ENCODE measurements at regions not wholly inside any gene's neighbourhood (a gene's known extent, or its start where the extent isn't known, plus 50 kb on each side); places are given as distances from the start of the nearest gene placed in this dataset.

GRCh38 chr11:96447208-96448110 lies 57.6 kb downstream of the JRKL start:
- peaks cover 16% of the 10 kb centered on the region for H3K27me3 Mint-ChIP-seq
- H3K27ac Mint-ChIP-seq: no peak overlapping the region
- no peaks in the 10 kb centered on the region for H3K36me3 Mint-ChIP-seq (ENCODE audit: low read depth)
- no peak for DNase-seq
- no peaks in the 10 kb centered on the region for H3K9me3 Mint-ChIP-seq
- no peak overlapping the region for H3K4me3 Mint-ChIP-seq
- no peaks in the 10 kb centered on the region for H3K4me1 Mint-ChIP-seq
- ChIA-PET CTCF (interaction anchor here (0.9 to 8.6 kb wide), 2 partner anchors 17 to 20 kb away, joined by 3 to 46 read pairs; no protein-coding TSS in a partner anchor), POLR2A (no interaction called here)

- H3K27ac Mint-ChIP-seq: no peak overlapping the region
- no peak overlapping the region for H3K4me3 Mint-ChIP-seq
- CTCF ChIA-PET: interaction anchor here (8.6 kb wide), 1 partner anchor 16 kb away, joined by 46 read pairs; no protein-coding TSS in a partner anchor
- H3K27me3 Mint-ChIP-seq: peaks cover 14% of the 10 kb centered on the region
- no peaks in the 10 kb centered on the region for H3K36me3 Mint-ChIP-seq (ENCODE audit: low read depth)
- no peak for DNase-seq
- POLR2A ChIA-PET: no interaction called here
- H3K4me1 Mint-ChIP-seq: no peaks in the 10 kb centered on the region
- H3K9me3 Mint-ChIP-seq: no peaks in the 10 kb centered on the region
These were observed 58.4 kb downstream of the JRKL start for GRCh38 chr11:96448225-96448624.

GRCh38 chr11:96456111-96456510 lies 66.3 kb downstream of the JRKL start:
- Mint-ChIP-seq H3K36me3 (ENCODE audit: low read depth) (no peaks in the 10 kb centered on the region), H3K27ac (no peak overlapping the region), H3K9me3 (no peaks in the 10 kb centered on the region), H3K4me1 (no peaks in the 10 kb centered on the region), H3K27me3 (peaks cover 25% of the 10 kb centered on the region), H3K4me3 (no peak overlapping the region)
- DNase-seq: no peak
- ChIA-PET CTCF (interaction anchor here (3.8 kb wide), 1 partner anchor 8 kb away, joined by 25 read pairs; no protein-coding TSS in a partner anchor), POLR2A (no interaction called here)

- POLR2A ChIA-PET: no interaction called here
- Mint-ChIP-seq H3K36me3 (ENCODE audit: low read depth) (no peaks in the 10 kb centered on the region), H3K9me3 (no peaks in the 10 kb centered on the region), H3K4me1 (peaks cover 1% of the 10 kb centered on the region), H3K4me3 (no peak overlapping the region), H3K27ac (no peak overlapping the region), H3K27me3 (peaks cover 28% of the 10 kb centered on the region)
- DNase-seq: no peak
- CTCF ChIA-PET: no interaction called here
These were observed 69.9 kb downstream of the JRKL start for GRCh38 chr11:96459751-96460150.

- DNase-seq: no peak
- no peak overlapping the region for H3K27ac Mint-ChIP-seq
- no peaks in the 10 kb centered on the region for H3K9me3 Mint-ChIP-seq
- H3K4me3 Mint-ChIP-seq: no peak overlapping the region
- no peaks in the 10 kb centered on the region for H3K36me3 Mint-ChIP-seq (ENCODE audit: low read depth)
- H3K27me3 Mint-ChIP-seq: peaks cover 23% of the 10 kb centered on the region
- ChIA-PET POLR2A (no interaction called here), CTCF (no interaction called here)
- H3K4me1 Mint-ChIP-seq: peaks cover 1% of the 10 kb centered on the region
These were observed 72.1 kb downstream of the JRKL start for GRCh38 chr11:96461871-96462270.

GRCh38 chr11:96464700-96465307 lies 75.0 kb downstream of the JRKL start:
- CTCF ChIA-PET: interaction anchor here (0.7 to 3.1 kb wide), 22 partner anchors 9 to 1031 kb away, joined by 3 to 46 read pairs (median 4); no protein-coding TSS in a partner anchor
- no peak overlapping the region for H3K4me3 Mint-ChIP-seq
- no peak for DNase-seq
- H3K36me3 Mint-ChIP-seq (ENCODE audit: low read depth): no peaks in the 10 kb centered on the region
- peaks cover 14% of the 10 kb centered on the region for H3K27me3 Mint-ChIP-seq
- POLR2A ChIA-PET: no interaction called here
- H3K27ac Mint-ChIP-seq: no peak overlapping the region
- H3K9me3 Mint-ChIP-seq: no peaks in the 10 kb centered on the region
- peaks cover 1% of the 10 kb centered on the region for H3K4me1 Mint-ChIP-seq

GRCh38 chr11:96465512-96465911 lies 75.7 kb downstream of the JRKL start:
- H3K36me3 Mint-ChIP-seq (ENCODE audit: low read depth): no peaks in the 10 kb centered on the region
- ChIA-PET CTCF (interaction anchor here (1.0 to 3.1 kb wide), 2 partner anchors 17 to 30 kb away, joined by 3 to 46 read pairs; no protein-coding TSS in a partner anchor), POLR2A (no interaction called here)
- H3K4me3 Mint-ChIP-seq: no peak overlapping the region
- H3K4me1 Mint-ChIP-seq: peaks cover 1% of the 10 kb centered on the region
- no peak overlapping the region for H3K27ac Mint-ChIP-seq
- peaks cover 8% of the 10 kb centered on the region for H3K27me3 Mint-ChIP-seq
- H3K9me3 Mint-ChIP-seq: no peaks in the 10 kb centered on the region
- DNase-seq: no peak

GRCh38 chr11:96466607-96467006 lies 76.8 kb downstream of the JRKL start:
- peaks cover 5% of the 10 kb centered on the region for H3K4me1 Mint-ChIP-seq
- H3K27me3 Mint-ChIP-seq: peaks cover 3% of the 10 kb centered on the region
- POLR2A ChIA-PET: no interaction called here
- H3K9me3 Mint-ChIP-seq: no peaks in the 10 kb centered on the region
- CTCF ChIA-PET: no interaction called here
- H3K27ac Mint-ChIP-seq: no peak overlapping the region
- DNase-seq: no peak
- H3K4me3 Mint-ChIP-seq: no peak overlapping the region
- H3K36me3 Mint-ChIP-seq (ENCODE audit: low read depth): no peaks in the 10 kb centered on the region

- ChIA-PET CTCF (no interaction called here), POLR2A (no interaction called here)
- Mint-ChIP-seq H3K9me3 (no peaks in the 10 kb centered on the region), H3K27ac (no peak overlapping the region), H3K36me3 (ENCODE audit: low read depth) (no peaks in the 10 kb centered on the region), H3K4me1 (peaks cover 3% of the 10 kb centered on the region), H3K4me3 (no peak overlapping the region), H3K27me3 (no peaks in the 10 kb centered on the region)
- no peak for DNase-seq
These were observed 80.0 kb downstream of the JRKL start for GRCh38 chr11:96469776-96470175.

GRCh38 chr11:96470521-96470920 lies 80.7 kb downstream of the JRKL start:
- POLR2A ChIA-PET: no interaction called here
- CTCF ChIA-PET: no interaction called here
- no peak overlapping the region for H3K27ac Mint-ChIP-seq
- no peak for DNase-seq
- H3K9me3 Mint-ChIP-seq: no peaks in the 10 kb centered on the region
- H3K4me3 Mint-ChIP-seq: no peak overlapping the region
- H3K4me1 Mint-ChIP-seq: peaks cover 3% of the 10 kb centered on the region
- no peaks in the 10 kb centered on the region for H3K27me3 Mint-ChIP-seq
- no peaks in the 10 kb centered on the region for H3K36me3 Mint-ChIP-seq (ENCODE audit: low read depth)

GRCh38 chr11:96472085-96472484 lies 82.3 kb downstream of the JRKL start:
- H3K4me1 Mint-ChIP-seq: peaks cover 3% of the 10 kb centered on the region
- POLR2A ChIA-PET: no interaction called here
- CTCF ChIA-PET: interaction anchor here (1.2 to 1.3 kb wide), 2 partner anchors 9 to 636 kb away, joined by 3 to 6 read pairs; no protein-coding TSS in a partner anchor
- no peak overlapping the region for H3K27ac Mint-ChIP-seq
- H3K9me3 Mint-ChIP-seq: no peaks in the 10 kb centered on the region
- DNase-seq: no peak
- no peak overlapping the region for H3K4me3 Mint-ChIP-seq
- no peaks in the 10 kb centered on the region for H3K27me3 Mint-ChIP-seq
- no peaks in the 10 kb centered on the region for H3K36me3 Mint-ChIP-seq (ENCODE audit: low read depth)

- no peak for DNase-seq
- H3K4me1 Mint-ChIP-seq: peaks cover 3% of the 10 kb centered on the region
- no peaks in the 10 kb centered on the region for H3K36me3 Mint-ChIP-seq (ENCODE audit: low read depth)
- H3K4me3 Mint-ChIP-seq: no peak overlapping the region
- ChIA-PET POLR2A (no interaction called here), CTCF (interaction anchor here (2.1 kb wide), 1 partner anchor 10 kb away, joined by 7 read pairs; no protein-coding TSS in a partner anchor)
- no peaks in the 10 kb centered on the region for H3K9me3 Mint-ChIP-seq
- H3K27ac Mint-ChIP-seq: no peak overlapping the region
- H3K27me3 Mint-ChIP-seq: no peaks in the 10 kb centered on the region
These were observed 84.5 kb downstream of the JRKL start for GRCh38 chr11:96474263-96474662.

- no peaks in the 10 kb centered on the region for H3K9me3 Mint-ChIP-seq
- H3K27ac Mint-ChIP-seq: no peak overlapping the region
- H3K4me1 Mint-ChIP-seq: no peaks in the 10 kb centered on the region
- POLR2A ChIA-PET: interaction anchor here (1.4 kb wide), 1 partner anchor 17 kb away, joined by 4 read pairs; no protein-coding TSS in a partner anchor
- CTCF ChIA-PET: interaction anchor here (3.1 kb wide), 1 partner anchor 17 kb away, joined by 28 read pairs; no protein-coding TSS in a partner anchor
- H3K27me3 Mint-ChIP-seq: peaks cover 2% of the 10 kb centered on the region
- H3K4me3 Mint-ChIP-seq: no peak overlapping the region
- DNase-seq: no peak
- no peaks in the 10 kb centered on the region for H3K36me3 Mint-ChIP-seq (ENCODE audit: low read depth)
These were observed 91.4 kb downstream of the JRKL start for GRCh38 chr11:96481204-96481603.

Measured in activated CD4-positive, alpha-beta memory T cell treated with anti-CD3 and anti-CD28 coated beads, Interleukin-2, amount 10 ng/mL, durations not matched to agents 7 days and 5 days (primary cell).